Thoracic aorta (tissue), 2 donors: ENCODE measurements at regions not wholly inside any gene's neighbourhood (a gene's known extent, or its start where the extent isn't known, plus 50 kb on each side); places are given as distances from the start of the nearest gene placed in this dataset.

Experiments used
- ATAC-seq: fragments of 150-250 bp; one replicate; pipeline ENCODE4 v1.8.0; 2017; ENCODE audit warnings: low read depth; ENCODE audit not compliant: insufficient number of reproducible peaks, low FRiP score
- DNase-seq: peaks from one replicate; pipeline ENCODE4 v3.0.0-alpha.2; 2020; ENCODE audit warnings: low spot score
- H3K27ac ChIP-seq, 2 donors: fragments of 200-600 bp; sonication (generic); 1 replicate in 1 of 2; 2 replicates in 1 of 2; pipeline ENCODE4 v1.5.1; 2016; ENCODE audit warnings: mild to moderate bottlenecking in 2 of 2, moderate library complexity in 2 of 2
- H3K27me3 ChIP-seq: fragments of 200-600 bp; sonication (generic); replicated peaks from 2 replicates; pipeline ENCODE4 v1.6.0; 2016; ENCODE audit warnings: mild to moderate bottlenecking; ENCODE audit not compliant: insufficient read depth
- H3K36me3 ChIP-seq: fragments of 200-600 bp; sonication (generic); one replicate; pipeline ENCODE4 v1.5.1; 2016
- H3K4me1 ChIP-seq, 2 donors: fragments of 200-600 bp; sonication (generic); 1 replicate in 1 of 2; 2 replicates in 1 of 2; pipeline versions ENCODE4 v1.5.1 to v1.6.0; 2016; ENCODE audit warnings: low read depth in 2 of 2, mild to moderate bottlenecking in 1 of 2; ENCODE audit not compliant: control insufficient read depth in 1 of 2
- H3K4me3 ChIP-seq: fragments of 200-600 bp; sonication (generic); 2 replicates; pipeline ENCODE4 v1.5.1; 2016; ENCODE audit warnings: mild to moderate bottlenecking
- H3K9me3 ChIP-seq: fragments of 200-600 bp; sonication (generic); 2 replicates; pipeline ENCODE4 v1.5.1; 2016
- CTCF ChIP-seq: fragments of 200-600 bp; sonication (generic); IDR thresholded peaks from one replicate; pipeline ENCODE4 v1.5.1; 2019; ENCODE audit warnings: antibody characterized with exemption

GRCh38 chr1:201709564-201710295, 119.2 kb upstream of the IPO9 start:
- Histone ChIP-seq H3K9me3 (no peaks in the 10 kb centered on the region), H3K4me3 (no peak overlapping the region), H3K27me3 (no peaks in the 10 kb centered on the region), H3K36me3 (no peaks in the 10 kb centered on the region), H3K4me1 (peaks cover 38 to 66% of the 10 kb centered on the region in 2 donors), H3K27ac (peak overlapping the region; percentile 97 to 98)
- DNase-seq (no peak), ATAC-seq (no peak)
- TF ChIP-seq CTCF = peak; percentile 97

- ATAC-seq = no peak
- no peak for TF ChIP-seq CTCF
- DNase-seq = no peak
- Histone ChIP-seq H3K27me3 (no peaks in the 10 kb centered on the region), H3K4me1 (peaks cover 47 to 77% of the 10 kb centered on the region in 2 donors), H3K36me3 (no peaks in the 10 kb centered on the region), H3K27ac (peak overlapping the region; percentile 97 to 98), H3K4me3 (no peak overlapping the region), H3K9me3 (no peaks in the 10 kb centered on the region)
These were observed 118.0 kb upstream of the IPO9 start for GRCh38 chr1:201710632-201711597.

- TF ChIP-seq CTCF = no peak
- H3K4me1 ChIP-seq = peaks cover 55 to 86% of the 10 kb centered on the region in 2 donors
- H3K27me3 ChIP-seq = no peaks in the 10 kb centered on the region
- peak overlapping the region; percentile 97 to 98 for H3K27ac ChIP-seq
- no peaks in the 10 kb centered on the region for H3K36me3 ChIP-seq
- ATAC-seq (no peak), DNase-seq (no peak)
- H3K4me3 ChIP-seq = no peak overlapping the region
- H3K9me3 ChIP-seq = no peaks in the 10 kb centered on the region
These were observed 117.1 kb upstream of the IPO9 start for GRCh38 chr1:201711811-201712210.

GRCh38 chr1:201712387-201713085, 116.4 kb upstream of the IPO9 start:
- no peak for TF ChIP-seq CTCF
- H3K9me3 ChIP-seq = no peaks in the 10 kb centered on the region
- no peaks in the 10 kb centered on the region for H3K36me3 ChIP-seq
- H3K27me3 ChIP-seq = no peaks in the 10 kb centered on the region
- peaks cover 60 to 94% of the 10 kb centered on the region in 2 donors for H3K4me1 ChIP-seq
- H3K27ac ChIP-seq = peak overlapping the region; percentile 97 to 98
- no peak overlapping the region for H3K4me3 ChIP-seq
- DNase-seq (no peak), ATAC-seq (no peak)
